HG02870 (cell line): ENCODE measurements at regions not wholly inside any gene's neighbourhood (a gene's known extent, or its start where the extent isn't known, plus 50 kb on each side); places are given as distances from the start of the nearest gene placed in this dataset.
"Not testable (repeated sequence)": the region's sequence is repeated elsewhere in the genome, so short reads cannot be mapped to it uniquely, and the experiment has no call there.

Source experiments
- ATAC-seq: cut with Tn5 transposase; IDR thresholded peaks from one replicate; pipeline ENCODE4 v1.9.1; 2021; ENCODE audit warnings: mild to moderate bottlenecking, moderate library complexity; ENCODE audit not compliant: unreplicated experiment

- ATAC-seq = no peak
Measured at GRCh38 chr16:16928532-16929109, 542.1 kb downstream of the XYLT1 start.

- no peak for ATAC-seq
Measured at GRCh38 chr16:16930309-16931000, 540.3 kb downstream of the XYLT1 start.

- no peak for ATAC-seq
Measured at GRCh38 chr16:16933861-16934260, 536.9 kb downstream of the XYLT1 start.

GRCh38 chr16:16934660-16935059 is 536.1 kb downstream of the XYLT1 start:
- ATAC-seq = no peak

- not testable (repeated sequence) for ATAC-seq
Measured at GRCh38 chr16:16935909-16936308, 534.9 kb downstream of the XYLT1 start.

- no peak for ATAC-seq
Measured at GRCh38 chr16:16937576-16937975, 533.2 kb downstream of the XYLT1 start.

- ATAC-seq = no peak
Measured at GRCh38 chr16:16938009-16938408, 532.8 kb downstream of the XYLT1 start.

GRCh38 chr16:16938980-16939379 is 531.8 kb downstream of the XYLT1 start:
- no peak for ATAC-seq

GRCh38 chr16:16940351-16940750 is 530.4 kb downstream of the XYLT1 start:
- ATAC-seq = no peak

GRCh38 chr16:16942849-16943248 is 527.9 kb downstream of the XYLT1 start:
- ATAC-seq = not testable (repeated sequence)

GRCh38 chr16:16945207-16945606 is 525.6 kb downstream of the XYLT1 start:
- ATAC-seq = no peak

GRCh38 chr16:16956376-16956775 is 514.4 kb downstream of the XYLT1 start:
- ATAC-seq = no peak

GRCh38 chr16:16960785-16961184 is 510.0 kb downstream of the XYLT1 start:
- ATAC-seq = no peak

GRCh38 chr16:16966439-16966838 is 504.3 kb downstream of the XYLT1 start:
- no peak for ATAC-seq

GRCh38 chr16:16971042-16971441 is 499.7 kb downstream of the XYLT1 start:
- ATAC-seq = no peak

GRCh38 chr16:16972831-16973230 is 497.9 kb downstream of the XYLT1 start:
- no peak for ATAC-seq

GRCh38 chr16:16973707-16974591 is 496.8 kb downstream of the XYLT1 start:
- no peak for ATAC-seq

- no peak for ATAC-seq
Measured at GRCh38 chr16:16982614-16983013, 488.1 kb downstream of the XYLT1 start.

GRCh38 chr16:16983582-16983981 is 487.2 kb downstream of the XYLT1 start:
- no peak for ATAC-seq

- not testable (repeated sequence) for ATAC-seq
Measured at GRCh38 chr16:16984091-16984490, 486.7 kb downstream of the XYLT1 start.

- no peak for ATAC-seq
Measured at GRCh38 chr16:16985707-16986106, 485.1 kb downstream of the XYLT1 start.

GRCh38 chr16:16988963-16989362 is 481.8 kb downstream of the XYLT1 start:
- ATAC-seq = no peak
